Thyroid gland (tissue), 4 donors: ENCODE measurements at regions not wholly inside any gene's neighbourhood (a gene's known extent, or its start where the extent isn't known, plus 50 kb on each side); places are given as distances from the start of the nearest gene placed in this dataset.
A peak's percentile ranks its signal among the peaks of the same experiment; 100 is the strongest.

ENCODE experiments used
- DNase-seq, 2 donors: peaks; one replicate each; pipeline ENCODE4 v3.0.0-alpha.2; 2019
- H3K27ac ChIP-seq, 3 donors: fragments of 200-600 bp; sonication (generic); 1 replicate in 2 of 3; 2 replicates in 1 of 3; pipeline ENCODE4 v1.5.1; 2016 to 2019; ENCODE audit warnings: mild to moderate bottlenecking in 1 of 3, moderate library complexity in 1 of 3
- H3K27me3 ChIP-seq: fragments of 200-600 bp; sonication (generic); one replicate; pipeline ENCODE4 v1.5.1; 2019
- H3K36me3 ChIP-seq, 2 donors: fragments of 200-600 bp; sonication (generic); one replicate each; pipeline ENCODE4 v1.5.1; 2016 to 2019
- H3K4me1 ChIP-seq, 2 donors: fragments of 200-600 bp; sonication (generic); one replicate each; pipeline ENCODE4 v1.5.1; 2017 to 2019
- H3K4me3 ChIP-seq, 3 donors: fragments of 200-600 bp; sonication (generic); replicated peaks in 1 of 3; 1 replicate in 2 of 3; 2 replicates in 1 of 3; pipeline ENCODE4 v1.5.1; 2016; ENCODE audit warnings: mild to moderate bottlenecking in 1 of 3
- H3K9me3 ChIP-seq: fragments of 200-600 bp; sonication (generic); one replicate; pipeline ENCODE4 v1.5.1; 2017
- POLR2A ChIP-seq, 2 donors: fragments of 450-650 bp; IDR thresholded peaks; one replicate each; pipeline ENCODE4 v1.6.1; 2017; ENCODE audit warnings: antibody characterized with exemption in 2 of 2, mild to moderate bottlenecking in 2 of 2, moderate library complexity in 1 of 2
- WGBS, 2 donors: methylation state at CpG; one replicate each; pipeline ENCODE4 v1.1.5; 2017; 5-methylcytosine and 5-hydroxymethylcytosine counted together
- intact Hi-C: fragments of 100-400 bp; cut with DNase I; formaldehyde crosslinking; loops from one replicate; pipeline ENCODE4 v1.15.1; 2023
- TF ChIP-seq, protein P1 (sequence below), 6 experiments: fragments of 200-600 bp in 3 of 6; fragments of 450-650 bp in 3 of 6; sonication (generic) in 3 of 6; IDR thresholded peaks; one replicate each; pipeline ENCODE4 v1.5.1; 2016 to 2019; ENCODE audit warnings: antibody characterized with exemption in 6 of 6, mild to moderate bottlenecking in 2 of 6, inconsistent platforms in 1 of 6, moderate library complexity in 1 of 6

DNA sequence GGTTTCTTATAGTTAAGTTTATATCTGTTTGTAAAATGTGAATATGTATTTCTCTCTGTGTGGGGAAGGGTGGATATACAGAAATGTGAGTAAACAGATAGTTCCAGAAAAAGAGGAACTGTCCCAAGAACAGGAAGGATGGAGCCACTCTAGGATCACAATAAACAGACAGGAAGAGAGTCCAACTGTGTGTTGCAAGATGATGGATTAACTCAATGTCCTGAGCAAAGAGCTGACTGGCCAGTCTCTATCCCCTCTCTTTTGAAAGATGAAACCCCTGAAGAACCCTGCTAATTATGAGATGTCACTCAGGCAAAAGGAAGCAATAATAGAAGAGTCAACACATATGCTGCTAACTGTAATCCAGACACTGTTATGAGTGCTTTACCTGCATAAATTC is 202.7 kb downstream of the SEMA6A start:
- no peak for DNase-seq

DNA sequence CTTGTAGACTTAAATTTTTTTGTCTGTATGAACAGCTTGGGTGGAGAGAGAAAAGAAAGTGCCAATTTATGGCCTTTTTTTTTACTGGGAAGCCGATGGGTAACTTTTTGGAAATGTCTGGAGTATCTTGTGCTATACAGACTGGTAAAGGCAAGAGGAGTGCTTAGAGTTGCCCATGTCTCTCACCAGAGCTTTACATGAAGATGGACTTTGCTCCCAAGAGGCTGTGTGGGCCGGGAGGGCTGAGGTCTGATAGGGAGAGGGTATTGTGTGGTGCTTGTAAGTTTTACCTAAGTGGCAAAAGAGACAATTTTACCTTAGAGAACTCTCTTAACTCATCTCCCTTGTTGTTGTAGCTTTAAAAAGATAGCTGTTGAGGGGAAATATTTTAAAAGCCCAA is 203.2 kb downstream of the SEMA6A start:
- intact Hi-C loops: no loop called here
- no peaks in the 10 kb centered on the region for H3K36me3 ChIP-seq
- 82 to 86% methylated on average over 2 of the region's 2 CpGs for WGBS, 2 donors

More for the DNA sequence above, 202.7 kb downstream of the SEMA6A start:
- Histone ChIP-seq H3K4me1 (peaks cover 0 to 3% of the 10 kb centered on the region in 2 donors), H3K4me3 (no peak overlapping the region), H3K36me3 (no peaks in the 10 kb centered on the region), H3K9me3 (no peaks in the 10 kb centered on the region), H3K27me3 (no peaks in the 10 kb centered on the region), H3K27ac (peak overlapping the region in 1 of 3 donors; percentile 50)
- TF ChIP-seq, protein P1, sequence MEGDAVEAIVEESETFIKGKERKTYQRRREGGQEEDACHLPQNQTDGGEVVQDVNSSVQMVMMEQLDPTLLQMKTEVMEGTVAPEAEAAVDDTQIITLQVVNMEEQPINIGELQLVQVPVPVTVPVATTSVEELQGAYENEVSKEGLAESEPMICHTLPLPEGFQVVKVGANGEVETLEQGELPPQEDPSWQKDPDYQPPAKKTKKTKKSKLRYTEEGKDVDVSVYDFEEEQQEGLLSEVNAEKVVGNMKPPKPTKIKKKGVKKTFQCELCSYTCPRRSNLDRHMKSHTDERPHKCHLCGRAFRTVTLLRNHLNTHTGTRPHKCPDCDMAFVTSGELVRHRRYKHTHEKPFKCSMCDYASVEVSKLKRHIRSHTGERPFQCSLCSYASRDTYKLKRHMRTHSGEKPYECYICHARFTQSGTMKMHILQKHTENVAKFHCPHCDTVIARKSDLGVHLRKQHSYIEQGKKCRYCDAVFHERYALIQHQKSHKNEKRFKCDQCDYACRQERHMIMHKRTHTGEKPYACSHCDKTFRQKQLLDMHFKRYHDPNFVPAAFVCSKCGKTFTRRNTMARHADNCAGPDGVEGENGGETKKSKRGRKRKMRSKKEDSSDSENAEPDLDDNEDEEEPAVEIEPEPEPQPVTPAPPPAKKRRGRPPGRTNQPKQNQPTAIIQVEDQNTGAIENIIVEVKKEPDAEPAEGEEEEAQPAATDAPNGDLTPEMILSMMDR (IDR thresholded peaks at IDR 0.05): no peak
- no peak for TF ChIP-seq POLR2A (IDR thresholded peaks at IDR 0.05)
- intact Hi-C loops: no loop called here

GRCh38 chr5:116370886-116371285 is 203.7 kb downstream of the SEMA6A start:
- H3K27ac ChIP-seq: peak overlapping the region in 1 of 3 donors; percentile 50
- no peak for TF ChIP-seq POLR2A (IDR thresholded peaks at IDR 0.05)
- TF ChIP-seq, protein P1 (IDR thresholded peaks at IDR 0.05): no peak
- no peak for DNase-seq
- 63 to 73% methylated on average over 2 of the region's 2 CpGs for WGBS, 2 donors
- intact Hi-C loops: no loop called here
- H3K4me1 ChIP-seq: peaks cover 0 to 3% of the 10 kb centered on the region in 2 donors
- no peak overlapping the region for H3K4me3 ChIP-seq
- H3K9me3 ChIP-seq: no peaks in the 10 kb centered on the region
- H3K27me3 ChIP-seq: no peaks in the 10 kb centered on the region
- no peaks in the 10 kb centered on the region for H3K36me3 ChIP-seq

More for the DNA sequence above, 203.2 kb downstream of the SEMA6A start:
- Histone ChIP-seq H3K27ac (peak overlapping the region; percentile 12 to 50 (median 27)), H3K4me3 (no peak overlapping the region), H3K4me1 (peaks cover 0 to 3% of the 10 kb centered on the region in 2 donors), H3K27me3 (no peaks in the 10 kb centered on the region), H3K9me3 (no peaks in the 10 kb centered on the region)
- no peak for DNase-seq
- no peak for TF ChIP-seq POLR2A (IDR thresholded peaks at IDR 0.05)
- TF ChIP-seq, protein P1 (IDR thresholded peaks at IDR 0.05): no peak

- Histone ChIP-seq H3K9me3 (no peaks in the 10 kb centered on the region), H3K36me3 (no peaks in the 10 kb centered on the region), H3K27me3 (no peaks in the 10 kb centered on the region), H3K4me3 (no peak overlapping the region), H3K27ac (no peak overlapping the region), H3K4me1 (peaks cover 0 to 3% of the 10 kb centered on the region in 2 donors)
- intact Hi-C loops: no loop called here
- 86 to 89% methylated on average over 4 of the region's 4 CpGs for WGBS, 2 donors
- no peak for DNase-seq
- TF ChIP-seq POLR2A (IDR thresholded peaks at IDR 0.05): no peak
- TF ChIP-seq, protein P1 (IDR thresholded peaks at IDR 0.05): no peak
These were observed 204.5 kb downstream of the SEMA6A start for GRCh38 chr5:116370149-116370548.

DNA sequence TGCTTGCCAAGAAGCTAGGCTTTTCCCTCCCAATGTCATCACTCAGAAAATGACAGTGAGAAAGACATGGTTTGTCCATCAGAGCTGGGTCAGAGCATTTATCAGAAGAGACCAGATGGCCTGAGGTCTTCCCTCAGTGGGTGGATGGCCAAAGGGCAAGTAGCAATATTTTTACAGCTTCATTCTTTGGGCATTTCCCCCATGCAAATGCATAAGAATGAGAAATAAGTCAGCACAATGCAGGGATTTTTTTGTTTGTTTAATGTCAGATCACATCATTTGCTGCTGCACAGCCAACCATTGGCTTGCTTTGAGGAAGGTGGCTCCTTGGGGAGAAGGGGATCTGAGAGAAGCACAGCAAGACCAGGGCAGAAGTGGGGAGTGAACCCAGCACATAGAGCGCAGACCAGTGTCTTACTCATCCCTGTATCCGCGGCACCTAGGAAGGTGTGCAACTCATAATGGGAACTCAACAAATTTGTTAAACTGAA is 209.6 kb downstream of the SEMA6A start:
- no peak for DNase-seq
- Histone ChIP-seq H3K4me1 (peaks cover 11 to 19% of the 10 kb centered on the region in 2 donors), H3K4me3 (no peak overlapping the region), H3K27ac (no peak overlapping the region), H3K36me3 (no peaks in the 10 kb centered on the region), H3K27me3 (no peaks in the 10 kb centered on the region), H3K9me3 (no peaks in the 10 kb centered on the region)
- TF ChIP-seq, protein P1 (IDR thresholded peaks at IDR 0.05): no peak
- TF ChIP-seq POLR2A (IDR thresholded peaks at IDR 0.05): no peak
- 96 to 98% methylated on average over 3 of the region's 3 CpGs for WGBS, 2 donors
- intact Hi-C loops: no loop called here
